ENCODE measurements at regions not wholly inside any gene's neighbourhood (a gene's known extent, or its start where the extent isn't known, plus 50 kb on each side); places are given as distances from the start of the nearest gene placed in this dataset.
"Not testable (repeated sequence)": the region's sequence is repeated elsewhere in the genome, so short reads cannot be mapped to it uniquely, and the experiment has no call there.

GRCh38 chr9:93809204-93809940 is 145.8 kb downstream of the BARX1 start:
- DNase-seq: no peak

- DNase-seq: peak; percentile 53
Observed at GRCh38 chr9:93808115-93809029, 146.8 kb downstream of the BARX1 start.

- peak; percentile 78 for DNase-seq
Observed at GRCh38 chr9:93807166-93808074, 147.7 kb downstream of the BARX1 start.

GRCh38 chr9:93801581-93802284 is 153.4 kb downstream of the BARX1 start:
- no peak for DNase-seq

GRCh38 chr9:93801120-93801519 is 154.0 kb downstream of the BARX1 start:
- DNase-seq: no peak

GRCh38 chr9:93792358-93792757 is 162.8 kb downstream of the BARX1 start:
- DNase-seq: no peak

- DNase-seq: no peak
Observed at GRCh38 chr9:93786204-93786603, 169.0 kb downstream of the BARX1 start.

- DNase-seq: no peak
Observed at GRCh38 chr9:93776873-93777272, 178.3 kb downstream of the BARX1 start.

GRCh38 chr9:93776256-93776655 is 178.9 kb downstream of the BARX1 start:
- DNase-seq: no peak

- no peak for DNase-seq
Observed at GRCh38 chr9:93774331-93775102, 180.6 kb downstream of the BARX1 start.

- DNase-seq: no peak
Observed at GRCh38 chr9:93771276-93771675, 183.9 kb downstream of the BARX1 start.

GRCh38 chr9:93761822-93762221 is 185.4 kb downstream of the PHF2 start:
- DNase-seq: no peak

- DNase-seq: no peak
Observed at GRCh38 chr9:93750045-93750444, 173.7 kb downstream of the PHF2 start.

- not testable (repeated sequence) for DNase-seq
Observed at GRCh38 chr9:93748827-93749226, 172.4 kb downstream of the PHF2 start.

GRCh38 chr9:93731963-93732362 is 155.6 kb downstream of the PHF2 start:
- DNase-seq: peak; percentile 6

- no peak for DNase-seq
Observed at GRCh38 chr9:93730648-93731047, 154.3 kb downstream of the PHF2 start.

- DNase-seq: no peak
Observed at GRCh38 chr9:93730217-93730616, 153.8 kb downstream of the PHF2 start.
